ENCODE measurements at regions not wholly inside any gene's neighbourhood (a gene's known extent, or its start where the extent isn't known, plus 50 kb on each side); places are given as distances from the start of the nearest gene placed in this dataset.

DNA sequence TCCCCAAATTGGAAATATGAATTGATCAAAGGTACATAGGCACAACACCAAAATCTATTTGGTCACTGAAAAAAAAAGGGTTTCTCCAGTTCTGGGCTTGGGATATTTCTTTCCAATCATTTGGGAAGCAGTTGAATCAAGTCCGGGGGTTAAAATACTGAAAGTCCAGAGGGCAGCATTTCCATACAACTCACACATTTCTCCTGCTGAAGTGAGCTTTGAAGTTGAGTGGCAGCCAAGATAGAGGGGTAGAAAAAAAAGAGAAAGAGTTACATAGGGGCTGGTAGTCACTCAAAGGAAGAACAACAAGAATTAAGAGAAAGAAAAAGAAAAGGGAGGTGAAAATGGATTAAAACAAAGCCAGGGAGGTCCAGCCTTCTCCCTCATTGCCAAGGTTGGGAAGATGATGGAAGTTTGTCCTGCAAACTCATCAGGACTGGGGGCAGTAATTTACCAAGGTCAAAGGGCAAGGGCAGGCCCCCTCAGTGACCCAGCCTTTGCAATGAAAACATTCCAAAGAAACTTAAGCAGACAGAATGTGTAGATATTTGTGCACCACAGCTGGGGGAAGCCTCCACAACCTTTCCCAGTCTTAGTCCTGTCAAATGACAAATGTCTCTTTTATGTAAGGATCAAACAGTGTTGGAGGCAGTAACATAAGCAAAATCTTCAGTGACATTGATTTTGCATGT, 525.3 kb upstream of the JARID2 start:
- H3K27ac Mint-ChIP-seq (ENCODE audit: unreplicated experiment): no peak overlapping the region
- DNase-seq (ENCODE audit: low read depth, low spot score): no peak
- H3K9me3 Mint-ChIP-seq: no peaks in the 10 kb centered on the region
- H3K36me3 Mint-ChIP-seq (ENCODE audit: low read depth): no peaks in the 10 kb centered on the region
- H3K27me3 Mint-ChIP-seq (ENCODE audit: low read depth): peaks cover 23% of the 10 kb centered on the region
- TF ChIP-seq, protein P1, sequence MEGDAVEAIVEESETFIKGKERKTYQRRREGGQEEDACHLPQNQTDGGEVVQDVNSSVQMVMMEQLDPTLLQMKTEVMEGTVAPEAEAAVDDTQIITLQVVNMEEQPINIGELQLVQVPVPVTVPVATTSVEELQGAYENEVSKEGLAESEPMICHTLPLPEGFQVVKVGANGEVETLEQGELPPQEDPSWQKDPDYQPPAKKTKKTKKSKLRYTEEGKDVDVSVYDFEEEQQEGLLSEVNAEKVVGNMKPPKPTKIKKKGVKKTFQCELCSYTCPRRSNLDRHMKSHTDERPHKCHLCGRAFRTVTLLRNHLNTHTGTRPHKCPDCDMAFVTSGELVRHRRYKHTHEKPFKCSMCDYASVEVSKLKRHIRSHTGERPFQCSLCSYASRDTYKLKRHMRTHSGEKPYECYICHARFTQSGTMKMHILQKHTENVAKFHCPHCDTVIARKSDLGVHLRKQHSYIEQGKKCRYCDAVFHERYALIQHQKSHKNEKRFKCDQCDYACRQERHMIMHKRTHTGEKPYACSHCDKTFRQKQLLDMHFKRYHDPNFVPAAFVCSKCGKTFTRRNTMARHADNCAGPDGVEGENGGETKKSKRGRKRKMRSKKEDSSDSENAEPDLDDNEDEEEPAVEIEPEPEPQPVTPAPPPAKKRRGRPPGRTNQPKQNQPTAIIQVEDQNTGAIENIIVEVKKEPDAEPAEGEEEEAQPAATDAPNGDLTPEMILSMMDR (conservative IDR thresholded peaks at IDR 0.05): no peak
- H3K4me1 Mint-ChIP-seq: peaks cover 22% of the 10 kb centered on the region
- H3K4me3 Mint-ChIP-seq: no peak overlapping the region

DNA sequence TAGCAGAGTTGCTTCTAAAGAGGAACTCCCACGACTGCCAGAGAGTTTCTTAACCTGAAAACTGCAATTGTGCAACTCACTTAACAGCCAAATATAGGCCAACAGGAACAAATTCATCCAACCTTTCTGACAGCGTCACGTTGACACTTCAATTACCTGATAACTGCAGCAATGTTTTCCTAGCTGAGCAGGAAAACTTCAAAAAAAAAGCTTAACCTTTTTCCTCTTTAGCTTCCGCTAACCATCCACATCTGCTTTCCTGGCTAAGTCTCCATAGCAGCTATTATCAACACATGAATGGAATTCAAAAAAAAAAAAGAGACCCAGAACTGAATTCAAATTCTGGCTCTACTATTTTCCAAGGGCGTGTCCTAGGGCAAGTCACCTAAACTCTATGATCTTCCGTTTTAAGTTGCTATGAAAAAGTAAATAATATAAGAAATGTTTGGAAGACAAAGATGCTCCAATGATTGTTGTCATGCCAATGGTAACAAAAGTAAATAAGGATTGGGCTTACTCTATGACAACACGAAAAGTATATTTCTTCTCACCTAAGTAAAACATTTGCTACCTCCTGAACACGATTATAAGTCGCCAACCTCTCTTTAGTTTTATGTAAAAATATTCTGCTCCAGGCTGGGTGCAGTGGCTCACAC, 524.6 kb upstream of the JARID2 start:
- H3K27me3 Mint-ChIP-seq (ENCODE audit: low read depth): peaks cover 20% of the 10 kb centered on the region
- TF ChIP-seq, protein P1 (conservative IDR thresholded peaks at IDR 0.05): no peak
- peaks cover 22% of the 10 kb centered on the region for H3K4me1 Mint-ChIP-seq
- no peaks in the 10 kb centered on the region for H3K36me3 Mint-ChIP-seq (ENCODE audit: low read depth)
- no peaks in the 10 kb centered on the region for H3K9me3 Mint-ChIP-seq
- H3K4me3 Mint-ChIP-seq: no peak overlapping the region
- DNase-seq (ENCODE audit: low read depth, low spot score): no peak
- no peak overlapping the region for H3K27ac Mint-ChIP-seq (ENCODE audit: unreplicated experiment)

DNA sequence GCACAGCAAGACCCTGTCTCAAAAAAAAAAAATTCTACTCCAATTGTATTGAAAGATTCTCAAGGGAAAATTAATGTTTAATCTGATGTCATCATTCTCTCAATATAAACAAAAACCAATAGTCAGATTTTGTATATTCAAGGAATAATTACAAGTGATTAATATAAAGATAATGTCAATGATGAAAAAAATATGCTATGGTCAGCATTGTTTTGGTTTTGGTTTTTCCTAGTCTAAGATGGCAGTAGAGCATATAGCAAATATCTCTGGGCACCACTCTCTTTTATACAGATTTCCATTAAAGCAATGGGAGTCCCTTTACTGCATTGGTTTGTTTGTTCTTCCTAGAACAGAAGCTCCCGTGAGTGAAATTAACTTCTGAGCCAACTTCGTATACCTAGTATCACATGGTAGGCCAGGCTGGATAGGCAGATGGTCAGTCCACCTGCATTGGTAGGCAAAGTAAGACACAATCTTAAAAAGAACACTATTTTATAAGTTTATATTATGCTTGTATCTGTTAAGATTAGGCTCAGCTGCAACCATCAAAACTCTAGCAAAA, 523.8 kb upstream of the JARID2 start:
- H3K27ac Mint-ChIP-seq (ENCODE audit: unreplicated experiment): no peak overlapping the region

DNA sequence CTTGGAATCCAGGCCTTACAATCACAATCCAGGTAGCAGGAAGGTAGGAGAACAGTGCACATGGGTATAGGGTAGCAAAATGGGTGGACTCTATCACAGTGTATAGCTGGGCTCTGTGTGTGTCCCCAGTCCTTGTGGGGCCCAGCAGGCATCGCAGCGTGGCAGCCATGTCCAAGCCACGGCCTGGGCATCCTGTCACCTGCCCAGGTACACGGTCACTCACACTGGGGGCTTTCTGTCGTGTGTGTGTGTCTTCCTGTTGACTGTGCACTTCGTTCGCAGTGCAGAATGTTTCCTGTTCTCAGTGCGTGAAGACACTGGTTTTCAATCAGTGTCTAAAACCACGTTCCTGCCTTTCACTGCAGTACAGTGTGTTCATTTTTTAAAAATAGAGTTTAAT, 523.2 kb upstream of the JARID2 start:
- TF ChIP-seq, protein P1 (conservative IDR thresholded peaks at IDR 0.05): no peak
- no peak for DNase-seq (ENCODE audit: low read depth, low spot score)
- H3K4me1 Mint-ChIP-seq: peaks cover 25% of the 10 kb centered on the region
- H3K27ac Mint-ChIP-seq (ENCODE audit: unreplicated experiment): no peak overlapping the region
- H3K4me3 Mint-ChIP-seq: no peak overlapping the region
- H3K36me3 Mint-ChIP-seq (ENCODE audit: low read depth): no peaks in the 10 kb centered on the region
- peaks cover 13% of the 10 kb centered on the region for H3K27me3 Mint-ChIP-seq (ENCODE audit: low read depth)
- H3K9me3 Mint-ChIP-seq: no peaks in the 10 kb centered on the region

More for the DNA sequence above, 523.8 kb upstream of the JARID2 start:
- DNase-seq (ENCODE audit: low read depth, low spot score): no peak
- no peaks in the 10 kb centered on the region for H3K9me3 Mint-ChIP-seq
- TF ChIP-seq, protein P1 (conservative IDR thresholded peaks at IDR 0.05): no peak
- H3K4me1 Mint-ChIP-seq: peaks cover 22% of the 10 kb centered on the region
- H3K36me3 Mint-ChIP-seq (ENCODE audit: low read depth): no peaks in the 10 kb centered on the region
- H3K4me3 Mint-ChIP-seq: no peak overlapping the region
- H3K27me3 Mint-ChIP-seq (ENCODE audit: low read depth): peaks cover 17% of the 10 kb centered on the region

DNA sequence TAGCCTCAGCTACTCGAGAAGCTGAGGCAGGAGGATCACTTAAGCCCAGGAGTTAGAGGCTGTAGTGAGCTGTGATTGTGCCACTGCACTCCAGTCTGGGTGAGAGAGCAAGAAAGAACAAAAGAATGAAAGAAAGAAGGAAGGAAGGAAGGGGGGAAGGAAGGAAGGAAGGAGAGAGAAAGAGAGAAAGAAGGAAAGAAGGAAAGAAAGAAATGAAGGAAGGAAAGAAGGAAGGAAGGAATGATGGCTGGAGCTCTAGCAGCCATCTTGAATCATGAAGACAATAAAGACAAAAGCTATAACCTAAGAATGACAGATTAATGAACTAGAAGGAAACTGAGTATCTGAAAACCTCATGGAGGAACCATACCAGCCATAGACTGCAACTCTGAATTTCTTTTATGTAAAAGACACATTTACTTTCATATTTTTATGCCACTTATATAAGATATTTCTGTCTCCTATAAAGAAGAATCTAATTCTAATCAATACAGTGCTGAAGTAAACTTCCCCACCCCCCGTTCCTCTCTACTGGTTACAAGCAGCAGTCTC, 522.3 kb upstream of the JARID2 start:
- H3K9me3 Mint-ChIP-seq: no peaks in the 10 kb centered on the region
- H3K27me3 Mint-ChIP-seq (ENCODE audit: low read depth): peaks cover 15% of the 10 kb centered on the region
- no peak overlapping the region for H3K4me3 Mint-ChIP-seq
- no peak overlapping the region for H3K27ac Mint-ChIP-seq (ENCODE audit: unreplicated experiment)
- DNase-seq (ENCODE audit: low read depth, low spot score): no peak
- H3K36me3 Mint-ChIP-seq (ENCODE audit: low read depth): no peaks in the 10 kb centered on the region
- TF ChIP-seq, protein P1 (conservative IDR thresholded peaks at IDR 0.05): no peak
- peaks cover 34% of the 10 kb centered on the region for H3K4me1 Mint-ChIP-seq
